ENCODE measurements at regions not wholly inside any gene's neighbourhood (a gene's known extent, or its start where the extent isn't known, plus 50 kb on each side); places are given as distances from the start of the nearest gene placed in this dataset.

GRCh38 chr12:115149279-115149678 lies 465.3 kb upstream of the TBX3 start (continued):
- TF ChIP-seq TBP (IDR thresholded peaks at IDR 0.05; ENCODE audit: low read depth, low read length) = no peak

All from H1 (cell line).